CD14-positive monocyte (primary cell): ENCODE measurements at regions not wholly inside any gene's neighbourhood (a gene's known extent, or its start where the extent isn't known, plus 50 kb on each side); places are given as distances from the start of the nearest gene placed in this dataset.
A peak's percentile ranks its signal among the peaks of the same experiment; 100 is the strongest.

Experiments used
- DNase-seq, 3 donors: peaks; one replicate each; pipeline ENCODE4 v3.0.0-alpha.2; 2011 to 2022
- H2AFZ ChIP-seq: 2 replicates; pipeline ENCODE4 v1.6.0; 2012; ENCODE audit warnings: mild to moderate bottlenecking, low read depth, low read length, inconsistent platforms; ENCODE audit not compliant: insufficient read depth, poor library complexity, severe bottlenecking
- H3K27ac ChIP-seq, 2 donors: 1 replicate in 1 of 2; 2 replicates in 1 of 2; pipeline ENCODE4 v1.5.1; 2012 to 2013; ENCODE audit warnings: low read length in 2 of 2, control low read depth in 1 of 2, inconsistent platforms in 1 of 2, low read depth in 1 of 2, mild to moderate bottlenecking in 1 of 2
- H3K27me3 ChIP-seq, 2 donors: one replicate each; pipeline versions ENCODE4 v1.6.0 to v1.6.1; 2011 to 2013; ENCODE audit warnings: low read length in 2 of 2; ENCODE audit not compliant: control insufficient read depth in 2 of 2, insufficient read depth in 2 of 2
- H3K36me3 ChIP-seq, 2 donors: replicated peaks in 1 of 2; 1 replicate in 1 of 2; 2 replicates in 1 of 2; pipeline versions ENCODE4 v1.5.1 to v1.6.1; 2012 to 2013; ENCODE audit warnings: low read length in 2 of 2, control low read depth in 1 of 2, inconsistent platforms in 1 of 2, mild to moderate bottlenecking in 1 of 2; ENCODE audit not compliant: insufficient read depth in 2 of 2, control insufficient read depth in 1 of 2
- H3K4me1 ChIP-seq, 2 donors: 1 replicate in 1 of 2; 2 replicates in 1 of 2; pipeline versions ENCODE4 v1.5.1 to v1.6.1; 2012 to 2013; ENCODE audit warnings: low read length in 2 of 2, control low read depth in 1 of 2, inconsistent platforms in 1 of 2, mild to moderate bottlenecking in 1 of 2, moderate library complexity in 1 of 2; ENCODE audit not compliant: insufficient read depth in 2 of 2, control insufficient read depth in 1 of 2
- H3K4me2 ChIP-seq: replicated peaks from 2 replicates; pipeline ENCODE3; 2012; ENCODE audit warnings: low read length, moderate library complexity, mild to moderate bottlenecking; ENCODE audit not compliant: poor library complexity, severe bottlenecking; ENCODE audit errors: extremely low read depth
- H3K4me3 ChIP-seq, 3 experiments: fragments of 200-600 bp in 1 of 3; sonication (generic) in 1 of 3; replicated peaks in 1 of 3; 1 replicate in 2 of 3; 2 replicates in 1 of 3; pipeline ENCODE4 v1.5.1; 2011 to 2013; ENCODE audit warnings: low read length in 3 of 3, mild to moderate bottlenecking in 3 of 3, control low read depth in 2 of 3, low read depth in 2 of 3, inconsistent platforms in 1 of 3, moderate library complexity in 1 of 3
- H3K79me2 ChIP-seq: 2 replicates; pipeline ENCODE4 v1.6.0; 2012; ENCODE audit warnings: mild to moderate bottlenecking, control low read depth, inconsistent platforms, low read length, moderate library complexity; ENCODE audit not compliant: insufficient read depth
- H3K9ac ChIP-seq: 2 replicates; pipeline ENCODE4 v1.6.0; 2017; ENCODE audit warnings: low read length, mild to moderate bottlenecking; ENCODE audit not compliant: insufficient read depth, poor library complexity, severe bottlenecking
- H3K9me3 ChIP-seq, 2 donors: replicated peaks in 1 of 2; 1 replicate in 1 of 2; 2 replicates in 1 of 2; pipeline versions ENCODE4 v1.5.1 to v1.6.1; 2012 to 2013; ENCODE audit warnings: low read length in 2 of 2, control low read depth in 1 of 2; ENCODE audit not compliant: control insufficient read depth in 1 of 2, insufficient read depth in 1 of 2
- H4K20me1 ChIP-seq: 2 replicates; pipeline ENCODE4 v1.6.0; 2012; ENCODE audit warnings: mild to moderate bottlenecking, low read length, control low read depth, moderate library complexity; ENCODE audit not compliant: insufficient read depth
- H3K27ac Mint-ChIP-seq, 7 donors: one replicate each; pipeline ENCODE4 v1.8.0; 2020; ENCODE audit warnings: mild to moderate bottlenecking in 7 of 7, mixed read lengths in 7 of 7, moderate library complexity in 6 of 7, inconsistent platforms in 2 of 7
- H3K27me3 Mint-ChIP-seq, 3 donors: one replicate each; pipeline ENCODE4 v1.8.0; 2021 to 2022; ENCODE audit warnings: low read depth in 3 of 3, mild to moderate bottlenecking in 3 of 3, mixed read lengths in 3 of 3, moderate library complexity in 3 of 3, inconsistent platforms in 1 of 3
- H3K36me3 Mint-ChIP-seq, 2 donors: one replicate each; pipeline ENCODE4 v1.8.0; 2020; ENCODE audit warnings: mixed read lengths in 2 of 2, inconsistent platforms in 1 of 2, mild to moderate bottlenecking in 1 of 2
- H3K4me1 Mint-ChIP-seq: one replicate; pipeline ENCODE4 v1.8.0; 2020; ENCODE audit warnings: mild to moderate bottlenecking, mixed read lengths
- H3K4me3 Mint-ChIP-seq, 2 donors: one replicate each; pipeline ENCODE4 v1.8.0; 2020; ENCODE audit warnings: mild to moderate bottlenecking in 2 of 2, mixed read lengths in 2 of 2, moderate library complexity in 1 of 2
- H3K9me3 Mint-ChIP-seq, 7 donors: one replicate each; pipeline ENCODE4 v1.8.0; 2020 to 2022; ENCODE audit warnings: mixed read lengths in 7 of 7, mild to moderate bottlenecking in 6 of 7, moderate library complexity in 6 of 7, inconsistent platforms in 2 of 7
- WGBS: methylation state at CpG from one replicate; pipeline ENCODE4 v1.1.5; 2013; ENCODE audit warnings: missing lambda C conversion rate; ENCODE audit not compliant: insufficient coverage; 5-methylcytosine and 5-hydroxymethylcytosine counted together
- intact Hi-C, 2 donors: fragments of 100-400 bp; cut with micrococcal nuclease; formaldehyde crosslinking; loops; one replicate each; pipeline versions ENCODE4 v1.15.0 to v1.15.1; 2023
- TF ChIP-seq, protein P1 (sequence below): fragments of 200-600 bp; IDR thresholded peaks from one replicate; pipeline ENCODE4 v1.8.0; 2022; ENCODE audit warnings: antibody characterized with exemption, mild to moderate bottlenecking

DNA sequence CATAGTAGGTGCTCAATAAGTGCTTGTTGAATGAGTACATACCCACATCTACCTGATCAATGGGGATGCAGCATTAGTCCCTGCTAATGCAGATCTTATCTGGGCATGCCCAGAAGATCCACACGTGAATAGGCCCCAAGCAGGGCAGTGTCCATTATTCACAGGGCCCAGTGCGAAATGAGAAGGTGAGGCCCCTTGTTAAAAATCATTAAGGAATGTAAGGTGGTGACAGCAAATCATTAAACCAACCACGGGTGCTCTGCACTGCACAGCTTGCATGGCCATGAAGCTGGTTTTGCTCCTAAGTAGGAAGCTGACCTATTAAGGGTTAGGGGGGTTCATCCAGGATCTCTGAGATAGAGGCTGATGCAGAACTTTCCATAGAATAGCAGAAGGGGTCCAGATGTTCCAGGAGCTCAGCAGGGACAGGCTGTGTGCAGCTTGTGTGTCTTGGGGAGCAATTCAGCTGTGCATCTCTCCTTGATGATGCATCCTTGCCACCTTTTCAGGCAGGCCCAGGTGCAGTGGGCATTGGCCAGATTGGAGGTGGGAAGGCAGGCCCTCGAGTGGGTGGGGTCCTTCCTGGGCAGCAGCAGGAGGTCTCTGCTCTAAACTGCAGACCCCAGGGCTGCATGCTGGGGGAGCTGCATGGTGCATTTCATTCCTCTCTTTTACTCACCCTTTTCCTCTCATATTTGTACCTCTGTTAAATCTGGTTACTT lies 231.3 kb upstream of the PWP1 start:
- Histone ChIP-seq H3K27ac (no peak overlapping the region), H2AFZ (no peak overlapping the region), H3K4me2 (no peak overlapping the region), H3K27me3 (no peaks in the 10 kb centered on the region), H3K79me2 (no peaks in the 10 kb centered on the region), H4K20me1 (no peaks in the 10 kb centered on the region), H3K9me3 (peaks cover 0 to 5% of the 10 kb centered on the region in 2 donors), H3K4me3 (no peak overlapping the region), H3K9ac (no peak overlapping the region), H3K36me3 (no peaks in the 10 kb centered on the region), H3K4me1 (no peaks in the 10 kb centered on the region)
- 100% methylated on average over 2 of the region's 4 CpGs for WGBS
- no peak for DNase-seq
- no peak overlapping the region for H3K4me3 Mint-ChIP-seq
- H3K27me3 Mint-ChIP-seq: peaks cover 0 to 2% (median 2%) of the 10 kb centered on the region in 3 donors
- H3K27ac Mint-ChIP-seq: no peak overlapping the region
- TF ChIP-seq, protein P1, sequence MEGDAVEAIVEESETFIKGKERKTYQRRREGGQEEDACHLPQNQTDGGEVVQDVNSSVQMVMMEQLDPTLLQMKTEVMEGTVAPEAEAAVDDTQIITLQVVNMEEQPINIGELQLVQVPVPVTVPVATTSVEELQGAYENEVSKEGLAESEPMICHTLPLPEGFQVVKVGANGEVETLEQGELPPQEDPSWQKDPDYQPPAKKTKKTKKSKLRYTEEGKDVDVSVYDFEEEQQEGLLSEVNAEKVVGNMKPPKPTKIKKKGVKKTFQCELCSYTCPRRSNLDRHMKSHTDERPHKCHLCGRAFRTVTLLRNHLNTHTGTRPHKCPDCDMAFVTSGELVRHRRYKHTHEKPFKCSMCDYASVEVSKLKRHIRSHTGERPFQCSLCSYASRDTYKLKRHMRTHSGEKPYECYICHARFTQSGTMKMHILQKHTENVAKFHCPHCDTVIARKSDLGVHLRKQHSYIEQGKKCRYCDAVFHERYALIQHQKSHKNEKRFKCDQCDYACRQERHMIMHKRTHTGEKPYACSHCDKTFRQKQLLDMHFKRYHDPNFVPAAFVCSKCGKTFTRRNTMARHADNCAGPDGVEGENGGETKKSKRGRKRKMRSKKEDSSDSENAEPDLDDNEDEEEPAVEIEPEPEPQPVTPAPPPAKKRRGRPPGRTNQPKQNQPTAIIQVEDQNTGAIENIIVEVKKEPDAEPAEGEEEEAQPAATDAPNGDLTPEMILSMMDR: no peak
- H3K9me3 Mint-ChIP-seq: peaks cover 0 to 5% (median 2%) of the 10 kb centered on the region in 7 donors
- H3K36me3 Mint-ChIP-seq: no peaks in the 10 kb centered on the region
- intact Hi-C loops: no loop called here
- H3K4me1 Mint-ChIP-seq: peaks cover under 1% of the 10 kb centered on the region

GRCh38 chr12:107457362-107457935 lies 228.2 kb upstream of the PWP1 start:
- Histone ChIP-seq H3K27ac (no peak overlapping the region), H3K36me3 (no peaks in the 10 kb centered on the region), H3K9ac (no peak overlapping the region), H4K20me1 (no peaks in the 10 kb centered on the region), H3K27me3 (no peaks in the 10 kb centered on the region), H3K4me3 (no peak overlapping the region), H3K4me1 (peaks cover 7 to 9% of the 10 kb centered on the region in 2 donors), H3K79me2 (no peaks in the 10 kb centered on the region), H2AFZ (no peak overlapping the region), H3K9me3 (peaks cover 0 to 5% of the 10 kb centered on the region in 2 donors), H3K4me2 (no peak overlapping the region)
- H3K27ac Mint-ChIP-seq: peak overlapping the region in 1 of 7 donors; percentile 38
- H3K27me3 Mint-ChIP-seq: peaks cover 0 to 2% (median 0%) of the 10 kb centered on the region in 3 donors
- intact Hi-C loops: no loop called here
- TF ChIP-seq, protein P1: no peak
- no peak overlapping the region for H3K4me3 Mint-ChIP-seq
- H3K9me3 Mint-ChIP-seq: peaks cover 0 to 5% (median 2%) of the 10 kb centered on the region in 7 donors
- H3K36me3 Mint-ChIP-seq: no peaks in the 10 kb centered on the region
- WGBS: 100% methylated on average over 1 of the region's 11 CpGs
- no peak for DNase-seq
- no peaks in the 10 kb centered on the region for H3K4me1 Mint-ChIP-seq
